Gastroesophageal sphincter (tissue), 4 donors: ENCODE measurements at regions not wholly inside any gene's neighbourhood (a gene's known extent, or its start where the extent isn't known, plus 50 kb on each side); places are given as distances from the start of the nearest gene placed in this dataset.

Source experiments
- ATAC-seq: fragments of 150-250 bp; one replicate; pipeline ENCODE4 v1.9.1; 2016; ENCODE audit warnings: mild to moderate bottlenecking, moderate library complexity
- H3K27ac ChIP-seq, 4 donors: fragments of 200-600 bp; sonication (generic) in 3 of 4; 1 replicate in 3 of 4; 2 replicates in 1 of 4; pipeline ENCODE4 v1.5.1; 2016 to 2019
- H3K27me3 ChIP-seq: fragments of 200-600 bp; sonication (generic); one replicate; pipeline ENCODE4 v1.5.1; 2019
- H3K36me3 ChIP-seq, 2 donors: fragments of 200-600 bp; sonication (generic); one replicate each; pipeline ENCODE4 v1.5.1; 2019; ENCODE audit warnings: control low read depth in 1 of 2
- H3K4me1 ChIP-seq, 3 donors: fragments of 200-600 bp; sonication (generic); 1 replicate in 2 of 3; 2 replicates in 1 of 3; pipeline ENCODE4 v1.5.1; 2016 to 2019; ENCODE audit warnings: control low read depth in 2 of 3
- H3K4me3 ChIP-seq, 2 donors: fragments of 200-600 bp; sonication (generic); one replicate each; pipeline ENCODE4 v1.5.1; 2019; ENCODE audit warnings: mild to moderate bottlenecking in 1 of 2, moderate library complexity in 1 of 2
- H3K9me3 ChIP-seq, 3 donors: fragments of 200-600 bp; sonication (generic); one replicate each; pipeline ENCODE4 v1.5.1; 2017 to 2019; ENCODE audit warnings: control low read depth in 2 of 3
- EP300 ChIP-seq: sonication (generic); formaldehyde crosslinking; IDR thresholded peaks from one replicate; pipeline ENCODE4 v1.6.1; 2017; ENCODE audit warnings: antibody characterized with exemption, mild to moderate bottlenecking
- POLR2A ChIP-seq, 2 donors: fragments of 450-650 bp; IDR thresholded peaks; one replicate each; pipeline ENCODE4 v1.6.1; 2017; ENCODE audit warnings: antibody characterized with exemption in 2 of 2, mild to moderate bottlenecking in 2 of 2, moderate library complexity in 1 of 2
- POLR2AphosphoS5 ChIP-seq: sonication (generic); formaldehyde crosslinking; IDR thresholded peaks from one replicate; pipeline ENCODE4 v1.6.1; 2017; ENCODE audit warnings: antibody characterized with exemption
- WGBS, 2 donors: methylation state at CpG; one replicate each; pipeline ENCODE4 v1.1.5; 2018; ENCODE audit warnings: low coverage in 1 of 2; 5-methylcytosine and 5-hydroxymethylcytosine counted together
- TF ChIP-seq, protein P1 (sequence below), 4 experiments: fragments of 200-600 bp in 2 of 4; fragments of 450-650 bp in 2 of 4; sonication (generic) in 1 of 4; IDR thresholded peaks; one replicate each; pipeline ENCODE4 v1.5.1; 2017 to 2019; ENCODE audit warnings: antibody characterized with exemption in 4 of 4, mild to moderate bottlenecking in 2 of 4, moderate library complexity in 2 of 4

DNA sequence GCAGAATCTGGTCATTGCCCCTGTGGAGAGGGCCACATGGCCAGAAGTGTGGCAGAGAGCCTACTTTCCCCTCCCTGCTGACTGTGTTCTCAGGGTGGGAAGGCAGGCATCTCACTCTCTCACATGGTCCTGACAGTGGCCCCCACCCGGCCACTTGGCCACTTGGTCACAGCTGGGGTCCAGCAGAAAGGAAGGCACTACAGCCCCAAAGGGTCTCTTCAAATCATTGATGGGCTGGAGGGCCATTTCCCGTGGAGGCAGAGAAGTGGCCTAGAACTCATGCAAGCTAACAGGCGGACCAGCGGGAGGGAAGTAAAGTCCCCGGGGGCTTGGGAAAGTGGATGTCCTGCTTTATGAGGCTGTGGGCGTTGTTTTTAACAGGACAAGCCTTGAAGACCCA, 125.3 kb downstream of the EMX2 start:
- Histone ChIP-seq H3K27me3 (no peaks in the 10 kb centered on the region), H3K36me3 (no peaks in the 10 kb centered on the region), H3K27ac (no peak overlapping the region), H3K9me3 (no peaks in the 10 kb centered on the region), H3K4me1 (no peaks in the 10 kb centered on the region), H3K4me3 (no peak overlapping the region)
- ATAC-seq, result no peak
- WGBS, 2 donors, result 62 to 82% methylated on average over 3 to 4 of the region's 6 CpGs
- TF ChIP-seq, protein P1, sequence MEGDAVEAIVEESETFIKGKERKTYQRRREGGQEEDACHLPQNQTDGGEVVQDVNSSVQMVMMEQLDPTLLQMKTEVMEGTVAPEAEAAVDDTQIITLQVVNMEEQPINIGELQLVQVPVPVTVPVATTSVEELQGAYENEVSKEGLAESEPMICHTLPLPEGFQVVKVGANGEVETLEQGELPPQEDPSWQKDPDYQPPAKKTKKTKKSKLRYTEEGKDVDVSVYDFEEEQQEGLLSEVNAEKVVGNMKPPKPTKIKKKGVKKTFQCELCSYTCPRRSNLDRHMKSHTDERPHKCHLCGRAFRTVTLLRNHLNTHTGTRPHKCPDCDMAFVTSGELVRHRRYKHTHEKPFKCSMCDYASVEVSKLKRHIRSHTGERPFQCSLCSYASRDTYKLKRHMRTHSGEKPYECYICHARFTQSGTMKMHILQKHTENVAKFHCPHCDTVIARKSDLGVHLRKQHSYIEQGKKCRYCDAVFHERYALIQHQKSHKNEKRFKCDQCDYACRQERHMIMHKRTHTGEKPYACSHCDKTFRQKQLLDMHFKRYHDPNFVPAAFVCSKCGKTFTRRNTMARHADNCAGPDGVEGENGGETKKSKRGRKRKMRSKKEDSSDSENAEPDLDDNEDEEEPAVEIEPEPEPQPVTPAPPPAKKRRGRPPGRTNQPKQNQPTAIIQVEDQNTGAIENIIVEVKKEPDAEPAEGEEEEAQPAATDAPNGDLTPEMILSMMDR (IDR thresholded peaks at IDR 0.05), result no peak
- no peak for TF ChIP-seq POLR2A (IDR thresholded peaks at IDR 0.05)
- TF ChIP-seq EP300, result no peak
- no peak for TF ChIP-seq POLR2AphosphoS5

DNA sequence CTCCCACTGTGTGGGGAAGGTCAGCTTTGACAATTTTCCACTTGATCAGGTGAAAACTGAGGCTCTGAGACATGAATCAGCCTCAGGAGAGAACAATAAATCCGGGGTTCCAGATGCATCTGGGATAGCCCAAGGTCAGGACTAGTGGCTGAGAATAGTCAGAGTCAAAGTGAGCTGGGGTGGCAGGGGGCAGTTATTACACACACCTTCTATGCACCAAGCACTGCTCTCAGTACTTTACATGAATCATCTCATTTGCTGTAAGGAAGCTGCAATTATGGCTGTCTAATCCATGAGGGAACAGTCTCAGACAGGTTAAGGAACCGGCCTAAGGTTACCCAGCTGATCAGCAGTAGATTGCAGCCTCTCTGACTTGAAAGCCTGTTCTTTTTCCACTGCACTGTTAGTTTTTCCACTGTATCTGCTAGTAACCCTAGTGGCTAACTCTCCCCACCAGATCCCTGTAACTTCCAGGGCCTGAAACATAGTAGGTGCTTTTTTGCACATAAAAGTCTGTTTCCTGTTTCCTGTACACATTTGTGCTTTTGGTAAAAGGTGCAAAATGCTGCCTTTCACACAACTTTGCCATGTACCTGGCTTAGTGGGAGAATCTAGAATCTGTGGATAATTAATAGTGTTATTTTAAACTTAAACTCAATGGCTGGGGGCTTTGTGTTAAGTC, 125.9 kb downstream of the EMX2 start:
- ATAC-seq, result no peak
- WGBS, 2 donors, result 67 to 86% methylated on average over 1 to 2 of the region's 2 CpGs
- no peaks in the 10 kb centered on the region for H3K4me1 ChIP-seq

DNA sequence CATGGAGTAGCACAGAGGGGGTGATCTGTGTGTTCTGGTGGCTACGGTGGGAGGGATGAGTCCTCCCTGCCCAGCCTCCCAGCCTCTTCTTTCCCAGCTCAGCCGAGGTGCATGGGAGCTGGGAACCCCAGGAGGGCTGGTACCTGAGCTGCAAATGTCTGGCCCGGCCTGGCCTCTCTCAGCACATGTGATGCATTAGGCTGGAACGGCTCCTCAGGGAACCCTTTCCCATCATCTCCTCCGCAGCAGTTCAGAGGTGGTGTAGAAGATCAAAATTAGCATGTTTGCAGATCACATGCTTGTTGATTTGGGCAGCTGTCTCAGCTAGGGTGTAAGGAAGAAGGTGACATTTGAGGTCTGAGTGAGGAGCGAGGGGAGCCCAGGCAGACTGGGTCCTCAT, 126.6 kb downstream of the EMX2 start:
- no peak for ATAC-seq
- TF ChIP-seq, protein P1 (IDR thresholded peaks at IDR 0.05), result no peak
- TF ChIP-seq EP300 (no peak), POLR2A (IDR thresholded peaks at IDR 0.05) (no peak), POLR2AphosphoS5 (no peak)
- Histone ChIP-seq H3K9me3 (no peaks in the 10 kb centered on the region), H3K4me1 (no peaks in the 10 kb centered on the region), H3K27me3 (no peaks in the 10 kb centered on the region), H3K4me3 (no peak overlapping the region), H3K36me3 (no peaks in the 10 kb centered on the region), H3K27ac (no peak overlapping the region)
- WGBS, 2 donors, result 64 to 75% methylated on average over 1 to 2 of the region's 6 CpGs

More for the DNA sequence above, 125.9 kb downstream of the EMX2 start:
- no peaks in the 10 kb centered on the region for H3K9me3 ChIP-seq
- no peak overlapping the region for H3K4me3 ChIP-seq
- no peaks in the 10 kb centered on the region for H3K36me3 ChIP-seq
- H3K27me3 ChIP-seq, result no peaks in the 10 kb centered on the region
- TF ChIP-seq, protein P1 (IDR thresholded peaks at IDR 0.05), result no peak
- no peak for TF ChIP-seq POLR2A (IDR thresholded peaks at IDR 0.05)
- no peak for TF ChIP-seq EP300
- no peak for TF ChIP-seq POLR2AphosphoS5
- no peak overlapping the region for H3K27ac ChIP-seq

DNA sequence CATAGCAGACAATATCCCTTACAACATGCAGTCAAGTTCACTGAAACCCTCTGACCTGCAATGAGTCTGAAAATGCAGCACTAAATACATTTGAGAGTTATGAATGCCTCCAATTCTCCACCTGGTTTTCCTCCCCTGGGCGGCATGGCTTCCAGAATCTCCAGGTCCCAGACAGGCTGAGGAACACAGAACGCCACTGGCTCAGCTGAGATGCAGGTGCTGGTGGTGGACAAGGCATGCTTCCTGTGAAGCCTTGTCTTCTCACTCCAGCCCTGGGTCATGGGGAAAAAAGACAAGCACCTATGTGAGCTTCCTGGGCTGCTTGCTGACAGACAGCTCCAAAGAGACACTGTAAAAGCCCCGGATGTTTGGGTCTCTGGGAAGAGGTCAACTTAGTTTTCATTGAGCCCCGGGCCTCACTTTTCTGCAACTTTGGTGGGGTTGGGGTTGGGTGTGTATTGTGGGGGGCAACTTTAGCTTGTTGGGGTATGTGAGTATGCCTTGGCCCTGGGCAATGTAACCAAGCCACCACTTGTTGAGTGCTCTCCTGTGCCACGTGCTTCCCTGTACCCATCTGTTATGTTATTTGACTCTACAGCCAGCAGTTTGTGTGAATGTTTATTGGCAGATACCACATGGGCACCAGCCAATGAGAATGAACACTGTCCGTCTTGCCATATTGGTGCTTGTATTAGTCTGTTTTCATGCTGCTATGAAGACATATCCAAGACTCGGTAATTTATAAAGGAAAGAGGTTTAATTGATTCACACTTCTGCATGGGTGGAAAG, 127.8 kb downstream of the EMX2 start:
- TF ChIP-seq POLR2AphosphoS5, result no peak
- TF ChIP-seq POLR2A (IDR thresholded peaks at IDR 0.05), result no peak
- TF ChIP-seq EP300, result no peak
- TF ChIP-seq, protein P1 (IDR thresholded peaks at IDR 0.05), result no peak
- no peak for ATAC-seq
- no peaks in the 10 kb centered on the region for H3K36me3 ChIP-seq
- no peaks in the 10 kb centered on the region for H3K4me1 ChIP-seq
- H3K27me3 ChIP-seq, result no peaks in the 10 kb centered on the region
- H3K9me3 ChIP-seq, result no peaks in the 10 kb centered on the region
- no peak overlapping the region for H3K27ac ChIP-seq
- no peak overlapping the region for H3K4me3 ChIP-seq
- 69 to 81% methylated on average over 3 to 6 of the region's 7 CpGs for WGBS, 2 donors
